A549 (cell line): ENCODE measurements at regions not wholly inside any gene's neighbourhood (a gene's known extent, or its start where the extent isn't known, plus 50 kb on each side); places are given as distances from the start of the nearest gene placed in this dataset.
"Not testable (repeated sequence)": the region's sequence is repeated elsewhere in the genome, so short reads cannot be mapped to it uniquely, and the experiment has no call there.

Experiments
- ATAC-seq, 2 experiments: fragments of 200-7000 bp in 1 of 2; fragments of >200 bp in 1 of 2; cut with Nextera tagmentation in 1 of 2; cut with Tn5 transposase in 1 of 2; 3 replicates each; pipeline versions ENCODE4 v1.8.0 to v1.9.1; 2018 to 2020; ENCODE audit warnings: mild to moderate bottlenecking in 1 of 2, moderate library complexity in 1 of 2
- CTCF ChIA-PET: fragments of 300-600 bp; sonication (Branson Sonifier 250); formaldehyde crosslinking; extraction: SDS; loops from one replicate; lab custom pipeline; 2021; ENCODE audit warnings: antibody characterized with exemption, inconsistent platforms; lab: Yijun Ruan, JAX
- POLR2A ChIA-PET: fragments of 350-600 bp; formaldehyde crosslinking; extraction: SDS; loops from one replicate; lab custom pipeline; 2021; ENCODE audit warnings: antibody characterized with exemption, inconsistent platforms; lab: Yijun Ruan, JAX
- DNase-seq, 2 experiments: peaks; one replicate each; pipeline versions ENCODE4 v3.0.0 to v3.0.0-alpha.2; 2011 to 2016; ENCODE audit warnings: low read depth in 1 of 2, low spot score in 1 of 2
- FAIRE-seq: peaks from 2 replicates; lab custom pipeline; 2011; peaks lifted over from hg19 to GRCh38; lab: Jason Lieb, UNC
- H3K27ac ChIP-seq, 2 experiments: fragments of >200 bp; sonication (Bioruptor Twin); formaldehyde crosslinking; 3 replicates each; pipeline ENCODE4 v1.5.1; 2016 to 2017
- H3K4me1 ChIP-seq: fragments of >200 bp; sonication (Bioruptor Twin); formaldehyde crosslinking; 3 replicates; pipeline ENCODE4 v1.6.1; 2016
- H3K4me2 ChIP-seq: fragments of >200 bp; sonication (Bioruptor Twin); formaldehyde crosslinking; 3 replicates; pipeline ENCODE4 v1.6.1; 2016
- H3K4me3 ChIP-seq: fragments of >200 bp; sonication (Bioruptor Twin); formaldehyde crosslinking; 3 replicates; pipeline ENCODE4 v1.5.1; 2016
- H3K9me3 ChIP-seq: fragments of >200 bp; sonication (Bioruptor Twin); formaldehyde crosslinking; 3 replicates; pipeline ENCODE4 v1.6.1; 2016
- CEBPB ChIP-seq, 2 experiments: fragments of >200 bp in 1 of 2; sonication (Bioruptor Twin) in 1 of 2; formaldehyde crosslinking in 1 of 2; IDR thresholded peaks; 2 replicates each; pipeline ENCODE4 v1.6.1; 2012 to 2016
- EHF ChIP-seq: fragments of 250-450 bp; sonication (Bioruptor Pico); IDR thresholded peaks from 2 replicates; pipeline ENCODE4 v1.5.0; 2020; ENCODE audit warnings: mild to moderate bottlenecking
- ESRRA ChIP-seq: fragments of 150-350 bp; IDR thresholded peaks from 2 replicates; pipeline ENCODE4 v1.6.1; 2014; ENCODE audit warnings: mild to moderate bottlenecking, low read length, borderline replicate concordance
- FOSL2 ChIP-seq, 2 experiments: fragments of 450-650 bp in 1 of 2; fragments of >200 bp in 1 of 2; sonication (Bioruptor Twin) in 1 of 2; formaldehyde crosslinking; IDR thresholded peaks; 2 replicates each; pipeline versions ENCODE4 v1.5.0 to v1.6.1; 2016 to 2020; ENCODE audit warnings: mild to moderate bottlenecking in 1 of 2, moderate library complexity in 1 of 2
- KDM5A ChIP-seq: fragments of 200-600 bp; sonication (generic); IDR thresholded peaks from 2 replicates; pipeline ENCODE4 v1.6.1; 2016; ENCODE audit warnings: antibody characterized with exemption, mild to moderate bottlenecking
- MAFK ChIP-seq: fragments of 450-650 bp; IDR thresholded peaks from 2 replicates; pipeline ENCODE4 v1.6.1; 2014; ENCODE audit not compliant: partially characterized antibody
- NR3C1 ChIP-seq: fragments of >200 bp; sonication (Bioruptor Twin); formaldehyde crosslinking; IDR thresholded peaks from 3 replicates; pipeline ENCODE4 v1.6.1; 2017
- PHF8 ChIP-seq: fragments of 200-600 bp; sonication (generic); IDR thresholded peaks from 2 replicates; pipeline ENCODE4 v1.6.1; 2016; ENCODE audit warnings: low read depth, mild to moderate bottlenecking, antibody characterized with exemption, moderate library complexity, borderline replicate concordance
- POLR2A ChIP-seq: IDR thresholded peaks from 2 replicates; pipeline ENCODE4 v1.6.1; 2012; ENCODE audit warnings: mild to moderate bottlenecking, low read length
- POLR2AphosphoS2 ChIP-seq: conservative IDR thresholded peaks from 2 replicates; pipeline ENCODE4 v1.6.1; 2012; ENCODE audit warnings: low read length, improper control_type of control experiment, inconsistent platforms
- REST ChIP-seq: fragments of 200-600 bp; sonication (generic); IDR thresholded peaks from 2 replicates; pipeline ENCODE4 v1.6.1; 2016; ENCODE audit warnings: antibody characterized with exemption, mild to moderate bottlenecking, moderate library complexity
- RNF2 ChIP-seq: fragments of 200-600 bp; sonication (generic); IDR thresholded peaks from 2 replicates; pipeline ENCODE4 v1.6.1; 2016; ENCODE audit warnings: low read depth, mild to moderate bottlenecking, antibody characterized with exemption, moderate library complexity, borderline replicate concordance
- ZSCAN20 ChIP-seq: fragments of 250-450 bp; sonication (Bioruptor Pico); IDR thresholded peaks from 2 replicates; pipeline ENCODE4 v1.8.0; 2022; ENCODE audit warnings: mild to moderate bottlenecking, moderate library complexity
- WGBS: methylation state at CpG from one replicate; pipeline ENCODE4 v1.1.6; 2017; ENCODE audit errors: missing lambda C conversion rate; 5-methylcytosine and 5-hydroxymethylcytosine counted together
- TF ChIP-seq, protein P1 (sequence below): fragments of 250-450 bp; sonication (Bioruptor Pico); IDR thresholded peaks from 2 replicates; pipeline ENCODE4 v1.5.0; 2021; ENCODE audit warnings: mild to moderate bottlenecking, moderate library complexity, borderline replicate concordance
- TF ChIP-seq, protein P2 (sequence below): fragments of >200 bp; sonication (Bioruptor Twin); formaldehyde crosslinking; IDR thresholded peaks from 3 replicates; pipeline ENCODE4 v1.6.1; 2016

DNA sequence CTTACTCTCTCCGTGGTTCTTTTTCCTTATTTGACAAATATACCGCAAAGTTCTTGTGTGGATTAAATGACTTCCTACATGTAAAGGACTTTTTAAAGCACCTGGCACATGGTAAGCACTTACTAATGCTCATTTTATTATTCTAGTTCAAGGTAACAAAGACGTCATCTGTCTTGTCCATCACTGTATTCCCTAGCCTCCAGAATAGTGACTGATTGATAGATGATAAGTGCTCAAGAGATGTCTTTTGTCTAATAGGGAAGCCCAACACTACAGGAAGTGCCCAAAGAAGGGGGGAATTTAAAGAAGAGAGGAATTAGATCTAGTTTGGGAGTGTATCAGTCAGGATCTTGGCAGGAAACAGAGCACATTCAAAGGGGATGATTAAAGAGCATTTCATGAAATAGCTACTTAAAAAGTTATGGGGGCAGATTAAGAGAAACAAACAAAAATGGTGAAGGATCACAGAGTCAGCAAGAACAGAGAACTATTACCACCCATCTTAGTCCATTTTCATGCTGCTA lies 151.9 kb downstream of the GXYLT1 start:
- Histone ChIP-seq H3K9me3 (no peaks in the 10 kb centered on the region), H3K27ac (peak overlapping the region; percentile 18 to 64; a peak in 5 of 6 replicates), H3K4me3 (no peak overlapping the region), H3K4me2 (peak overlapping the region; percentile 60), H3K4me1 (peaks cover 16% of the 10 kb centered on the region)
- 62% methylated on average over 3 of the region's 3 CpGs for WGBS
- TF ChIP-seq POLR2A, result no peak
- no peak for TF ChIP-seq POLR2AphosphoS2
- no peak for TF ChIP-seq REST
- TF ChIP-seq RNF2, result no peak
- no peak for TF ChIP-seq ZSCAN20 (CRISPR knock-in tag)
- TF ChIP-seq PHF8, result no peak
- no peak for TF ChIP-seq NR3C1
- FAIRE-seq (no peak), DNase-seq (no peak), ATAC-seq (no peak)
- ChIA-PET POLR2A (no interaction called here), CTCF (no interaction called here)

GRCh38 chr12:41992022-41992421 lies 152.7 kb downstream of the GXYLT1 start:
- H3K4me1 ChIP-seq, result peaks cover 16% of the 10 kb centered on the region
- 0% methylated on average over 1 of the region's 1 CpG for WGBS
- DNase-seq (peak; percentile 19 to 70), FAIRE-seq (no peak), ATAC-seq (peak; percentile 84 to 95)
- peak overlapping the region; percentile 60 for H3K4me2 ChIP-seq
- no peak overlapping the region for H3K4me3 ChIP-seq
- POLR2A ChIA-PET, result no interaction called here
- CTCF ChIA-PET, result interaction anchor here (1.0 kb wide), 1 partner anchor 32 kb away, joined by 3 read pairs; no protein-coding TSS in a partner anchor
- TF ChIP-seq KDM5A (no peak), CEBPB (IDR thresholded peaks at IDR 0.05) (0 out of 4 replicates have a peak, but pooled peaks of 1 of the 2 experiments have one; percentile 32), EHF (CRISPR knock-in tag) (no peak), FOSL2 (IDR thresholded peaks at IDR 0.05) (no peak), FOSL2 (CRISPR knock-in tag; IDR thresholded peaks at IDR 0.05) (peak; percentile 17; the same call in 1 of the 2 replicates), ESRRA (no peak)
- TF ChIP-seq, protein P1, sequence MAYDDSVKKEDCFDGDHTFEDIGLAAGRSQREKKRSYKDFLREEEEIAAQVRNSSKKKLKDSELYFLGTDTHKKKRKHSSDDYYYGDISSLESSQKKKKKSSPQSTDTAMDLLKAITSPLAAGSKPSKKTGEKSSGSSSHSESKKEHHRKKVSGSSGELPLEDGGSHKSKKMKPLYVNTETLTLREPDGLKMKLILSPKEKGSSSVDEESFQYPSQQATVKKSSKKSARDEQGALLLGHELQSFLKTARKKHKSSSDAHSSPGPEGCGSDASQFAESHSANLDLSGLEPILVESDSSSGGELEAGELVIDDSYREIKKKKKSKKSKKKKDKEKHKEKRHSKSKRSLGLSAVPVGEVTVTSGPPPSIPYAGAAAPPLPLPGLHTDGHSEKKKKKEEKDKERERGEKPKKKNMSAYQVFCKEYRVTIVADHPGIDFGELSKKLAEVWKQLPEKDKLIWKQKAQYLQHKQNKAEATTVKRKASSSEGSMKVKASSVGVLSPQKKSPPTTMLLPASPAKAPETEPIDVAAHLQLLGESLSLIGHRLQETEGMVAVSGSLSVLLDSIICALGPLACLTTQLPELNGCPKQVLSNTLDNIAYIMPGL (CRISPR knock-in tag), result no peak
- no peaks in the 10 kb centered on the region for H3K9me3 ChIP-seq
- peak overlapping the region; percentile 64 to 78; a peak in 5 of 6 replicates for H3K27ac ChIP-seq

- Histone ChIP-seq H3K4me3 (no peak overlapping the region), H3K27ac (no peak overlapping the region), H3K9me3 (no peaks in the 10 kb centered on the region), H3K4me1 (peaks cover 20% of the 10 kb centered on the region), H3K4me2 (no peak overlapping the region)
- TF ChIP-seq, protein P2, sequence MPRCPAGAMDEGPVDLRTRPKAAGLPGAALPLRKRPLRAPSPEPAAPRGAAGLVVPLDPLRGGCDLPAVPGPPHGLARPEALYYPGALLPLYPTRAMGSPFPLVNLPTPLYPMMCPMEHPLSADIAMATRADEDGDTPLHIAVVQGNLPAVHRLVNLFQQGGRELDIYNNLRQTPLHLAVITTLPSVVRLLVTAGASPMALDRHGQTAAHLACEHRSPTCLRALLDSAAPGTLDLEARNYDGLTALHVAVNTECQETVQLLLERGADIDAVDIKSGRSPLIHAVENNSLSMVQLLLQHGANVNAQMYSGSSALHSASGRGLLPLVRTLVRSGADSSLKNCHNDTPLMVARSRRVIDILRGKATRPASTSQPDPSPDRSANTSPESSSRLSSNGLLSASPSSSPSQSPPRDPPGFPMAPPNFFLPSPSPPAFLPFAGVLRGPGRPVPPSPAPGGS, result no peak
- no peak for TF ChIP-seq MAFK
- ChIA-PET CTCF (no interaction called here), POLR2A (no interaction called here)
- 85% methylated on average over 2 of the region's 2 CpGs for WGBS
- FAIRE-seq, result no peak
- ATAC-seq, result no peak
- DNase-seq, result no peak
Observed at GRCh38 chr12:41988715-41989114, 156.0 kb downstream of the GXYLT1 start.

GRCh38 chr12:41986513-41986912 lies 158.2 kb downstream of the GXYLT1 start:
- FAIRE-seq, CTCF ChIA-PET, H3K4me3 ChIP-seq, ATAC-seq, DNase-seq, POLR2A ChIA-PET, H3K27ac ChIP-seq, H3K4me2 ChIP-seq, H3K9me3 ChIP-seq: not testable (repeated sequence)
- peaks cover 31% of the 10 kb centered on the region for H3K4me1 ChIP-seq
- 46% methylated on average over 2 of the region's 2 CpGs for WGBS
